Hematopoietic multipotent progenitor cell treated with erythropoietin and hydrocortisone succinate and interleukin-3 and kit ligand, for 17 days (in vitro differentiated cells): ENCODE measurements at regions not wholly inside any gene's neighbourhood (a gene's known extent, or its start where the extent isn't known, plus 50 kb on each side); places are given as distances from the start of the nearest gene placed in this dataset.
"Not testable (repeated sequence)": the region's sequence is repeated elsewhere in the genome, so short reads cannot be mapped to it uniquely, and the experiment has no call there.

Experiments used
- DNase-seq: peaks from one replicate; pipeline ENCODE4 v3.0.0-alpha.2; 2015; ENCODE audit warnings: low spot score

- DNase-seq, result no peak
Observed at GRCh38 chr2:144125751-144126150, 394.2 kb downstream of the ZEB2 start.

GRCh38 chr2:144124882-144125281, 395.0 kb downstream of the ZEB2 start:
- DNase-seq, result no peak

DNA sequence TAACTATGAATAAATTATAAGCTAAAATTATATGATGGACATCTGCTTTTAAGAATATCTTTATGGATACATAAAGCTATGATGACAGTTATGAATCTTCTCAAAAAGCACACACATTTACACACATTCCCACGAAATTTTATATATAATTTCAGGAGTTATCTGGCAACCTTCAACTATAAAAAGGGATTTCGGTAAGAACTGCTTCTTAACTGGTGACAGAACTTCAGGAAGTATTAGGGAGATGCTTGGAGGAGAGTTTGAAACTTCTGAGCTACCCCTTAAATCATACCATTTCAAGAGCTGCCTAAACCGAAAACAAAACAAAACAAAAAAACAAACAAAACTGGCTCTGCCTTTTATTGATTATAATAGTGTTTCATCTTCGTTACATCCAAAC, 399.4 kb downstream of the ZEB2 start:
- no peak for DNase-seq

DNA sequence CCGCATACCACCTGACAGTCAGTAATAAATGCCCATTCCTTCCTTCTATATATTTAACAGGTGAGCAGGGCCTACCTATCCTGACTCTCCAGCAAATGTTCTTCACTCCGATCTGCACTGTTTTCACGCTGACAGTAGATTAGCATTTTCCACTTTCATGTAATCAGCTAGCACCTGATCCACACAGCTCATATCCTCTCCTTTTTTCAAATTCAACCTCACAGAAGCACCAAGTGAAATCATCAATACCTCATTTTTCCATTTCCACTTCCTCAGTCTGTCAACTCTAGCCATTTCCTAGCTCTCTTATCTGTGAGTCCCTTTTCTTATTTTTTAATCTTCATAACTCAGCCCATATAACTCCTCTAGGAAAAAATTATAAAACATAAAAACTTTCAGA, 402.8 kb downstream of the ZEB2 start:
- no peak for DNase-seq

DNA sequence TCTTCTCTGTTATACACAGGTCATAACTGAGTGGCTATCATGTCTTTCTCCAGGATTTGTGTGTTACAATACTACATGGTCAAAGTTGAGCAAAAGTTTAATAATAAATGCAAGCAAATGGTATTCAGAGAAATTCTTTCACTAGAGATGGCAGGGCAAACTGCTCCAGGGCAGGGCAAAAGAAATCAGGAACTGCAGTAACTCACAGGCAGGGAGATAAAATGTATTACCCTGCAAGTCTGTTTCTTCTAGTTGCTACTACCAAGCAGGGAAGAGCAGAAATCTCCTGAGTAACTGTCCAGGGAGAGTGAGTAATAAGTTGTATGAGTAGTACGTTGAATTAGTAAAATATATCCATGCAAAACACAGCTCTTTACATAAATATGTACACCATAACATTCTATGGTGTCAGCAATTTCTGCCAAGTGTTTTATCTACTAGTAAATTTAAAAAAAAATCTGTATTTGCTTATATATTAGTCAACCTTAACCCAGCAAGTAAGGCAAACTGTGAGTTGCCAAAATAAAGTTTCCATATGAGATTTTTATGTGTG, 404.1 kb downstream of the ZEB2 start:
- no peak for DNase-seq

GRCh38 chr2:144114760-144115159, 405.2 kb downstream of the ZEB2 start:
- no peak for DNase-seq

- no peak for DNase-seq
Observed at GRCh38 chr2:144111437-144111836, 408.5 kb downstream of the ZEB2 start.

DNA sequence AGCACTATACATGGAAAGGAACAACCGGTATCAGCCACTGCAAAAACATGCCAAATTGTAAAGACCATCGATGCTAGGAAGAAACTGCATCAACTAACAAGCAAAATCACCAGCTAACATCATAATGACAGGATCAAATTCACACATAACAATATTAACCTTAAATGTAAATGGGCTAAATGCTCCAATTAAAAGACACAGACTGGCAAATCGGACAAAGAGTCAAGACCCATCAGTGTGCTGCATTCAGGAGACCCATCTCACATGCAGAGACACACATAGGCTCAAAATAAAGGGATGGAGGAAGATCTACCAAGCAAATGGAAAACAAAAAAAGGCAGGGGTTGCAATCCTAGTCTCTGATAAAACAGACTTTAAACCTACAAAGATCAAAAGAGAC, 413.8 kb downstream of the ZEB2 start:
- DNase-seq, result not testable (repeated sequence)

DNA sequence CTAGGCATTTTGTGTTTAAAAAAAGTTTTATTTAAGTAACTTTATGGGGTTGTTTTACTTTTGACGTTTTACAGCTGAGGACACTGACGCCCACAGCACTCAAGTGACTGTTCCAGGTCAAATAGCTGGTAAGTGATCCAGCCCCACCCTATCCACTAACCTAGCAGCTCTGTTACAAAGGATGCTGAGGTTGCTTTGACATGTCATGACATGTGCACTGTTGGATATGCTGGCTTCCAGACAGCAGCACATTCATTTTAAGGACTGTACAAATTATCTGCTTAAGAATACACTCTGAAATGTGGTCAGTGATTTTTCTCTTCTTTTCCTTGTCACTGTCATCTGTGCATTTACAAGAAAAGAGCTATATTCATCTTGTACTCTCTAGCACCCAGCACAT, 417.5 kb downstream of the ZEB2 start:
- no peak for DNase-seq

DNA sequence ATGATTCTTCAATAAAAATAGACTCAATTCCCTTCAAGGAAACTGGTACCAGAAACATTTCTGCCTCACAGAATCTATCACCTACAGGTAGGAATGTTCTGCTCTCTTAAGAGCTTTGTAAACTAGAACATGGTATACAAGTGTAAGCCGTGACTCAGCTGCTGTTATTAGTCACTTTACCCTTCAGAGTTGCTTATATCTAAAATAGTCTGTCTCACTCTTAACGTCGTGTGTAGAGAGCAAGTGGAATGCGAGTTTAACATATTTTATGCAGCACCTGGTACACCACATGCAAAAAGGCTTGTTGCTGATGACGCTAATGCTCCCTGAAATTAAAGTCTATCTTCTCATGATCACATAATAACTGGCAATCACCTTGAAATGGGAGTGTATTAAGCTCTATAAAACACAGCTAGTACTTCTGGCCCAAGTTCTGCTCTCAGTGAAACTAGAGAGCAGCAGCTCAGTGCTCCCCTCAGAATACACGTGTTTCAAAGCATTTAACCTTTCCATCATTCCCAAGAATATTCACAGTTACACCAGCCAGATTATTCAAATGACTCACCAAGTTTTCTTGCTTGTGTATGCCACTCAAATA, 420.0 kb downstream of the ZEB2 start:
- no peak for DNase-seq

DNA sequence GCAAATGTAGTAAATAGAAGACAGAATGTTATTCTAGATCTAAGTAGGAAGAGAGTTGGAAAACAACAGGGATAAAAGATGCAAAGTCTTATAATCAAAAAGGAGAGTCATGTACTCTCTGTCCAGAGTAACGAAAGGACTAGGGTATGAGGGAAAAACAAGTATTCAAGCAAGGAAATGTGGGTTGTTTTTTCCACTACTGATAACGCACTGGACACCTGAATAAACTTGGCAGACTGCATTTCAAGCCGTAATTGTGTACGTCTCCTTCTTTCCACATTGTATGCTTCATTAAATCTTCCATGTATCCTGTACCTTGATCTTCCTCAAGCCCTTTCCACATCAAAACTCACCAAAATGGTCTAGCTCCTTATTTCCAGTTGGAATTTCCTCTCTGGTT, 420.6 kb downstream of the ZEB2 start:
- DNase-seq, result no peak

- no peak for DNase-seq
Observed at GRCh38 chr2:144097440-144098225, 422.3 kb downstream of the ZEB2 start.

GRCh38 chr2:144096531-144096930, 423.4 kb downstream of the ZEB2 start:
- DNase-seq, result no peak

GRCh38 chr2:144094408-144095151, 425.3 kb downstream of the ZEB2 start:
- DNase-seq, result no peak

DNA sequence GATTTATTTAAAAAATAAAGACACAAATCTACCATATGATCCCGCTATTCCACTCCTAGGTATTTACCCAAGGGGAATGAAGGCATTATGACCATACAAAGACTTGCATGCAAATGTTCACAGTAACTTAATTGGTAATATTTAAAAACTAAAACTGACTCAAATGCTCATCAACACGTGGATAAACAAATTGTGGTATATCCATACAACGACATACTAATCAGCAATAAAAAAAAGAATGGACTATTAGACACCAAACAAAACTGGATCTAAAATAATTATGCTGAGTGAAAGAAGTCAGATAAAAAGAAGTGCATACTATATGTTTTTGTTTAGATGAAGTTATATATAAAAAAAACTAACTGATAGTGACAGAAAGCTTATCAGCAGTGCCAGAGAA, 428.3 kb downstream of the ZEB2 start:
- DNase-seq, result no peak

GRCh38 chr2:144088863-144089262, 431.1 kb downstream of the ZEB2 start:
- no peak for DNase-seq

GRCh38 chr2:144086965-144087364, 433.0 kb downstream of the ZEB2 start:
- no peak for DNase-seq

GRCh38 chr2:144085016-144085415, 434.9 kb downstream of the ZEB2 start:
- no peak for DNase-seq

GRCh38 chr2:144084114-144084661, 435.7 kb downstream of the ZEB2 start:
- no peak for DNase-seq

DNA sequence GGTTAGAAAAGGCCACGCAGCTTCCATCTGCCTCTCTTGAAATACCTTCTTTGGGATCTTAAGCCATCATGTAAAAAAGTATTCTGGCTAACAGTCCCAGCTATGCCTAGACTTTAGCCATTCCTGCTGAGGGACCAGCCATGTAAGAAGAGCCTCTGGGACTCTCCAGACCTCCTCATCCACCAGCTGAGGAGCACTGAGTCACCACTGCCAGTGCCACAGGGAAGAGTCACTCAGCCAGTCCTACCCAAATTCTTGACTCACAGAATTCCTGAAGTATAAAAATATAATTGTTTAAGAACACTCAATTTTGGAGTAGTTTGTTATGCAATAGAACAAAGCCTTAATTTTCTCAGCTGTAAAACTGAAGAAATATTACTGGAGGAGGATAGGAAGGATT, 436.7 kb downstream of the ZEB2 start:
- no peak for DNase-seq

- DNase-seq, result no peak
Observed at GRCh38 chr2:144082777-144083176, 437.1 kb downstream of the ZEB2 start.

GRCh38 chr2:144082327-144082726, 437.6 kb downstream of the ZEB2 start:
- no peak for DNase-seq

DNA sequence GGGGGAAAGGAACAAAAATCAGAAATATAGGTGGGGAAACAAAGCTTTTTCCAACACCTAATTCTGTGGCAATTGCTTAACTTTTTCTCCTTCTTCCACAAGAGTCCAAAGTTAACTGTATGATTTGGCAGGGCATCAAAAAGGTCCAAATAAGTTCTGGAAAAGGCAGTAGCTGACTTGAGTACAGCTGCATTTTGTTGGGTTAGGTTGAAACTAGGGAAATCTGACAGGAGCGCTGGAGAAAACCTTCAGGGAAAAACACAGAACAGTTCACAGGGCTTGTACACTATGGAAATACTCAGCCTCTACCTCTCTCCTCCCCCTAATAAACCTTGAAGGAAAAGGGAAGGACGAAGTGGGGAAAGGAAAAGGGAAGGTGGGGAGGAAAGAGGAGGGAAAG, 438.6 kb downstream of the ZEB2 start:
- no peak for DNase-seq
